ENCODE measurements at regions not wholly inside any gene's neighbourhood (a gene's known extent, or its start where the extent isn't known, plus 50 kb on each side); places are given as distances from the start of the nearest gene placed in this dataset.

- WGBS (ENCODE audit: extremely low coverage, insufficient read length, low lambda C conversion rate), result no CpG with 5 or more reads among the region's 4 CpGs
- Histone ChIP-seq H3K9ac (ENCODE audit: extremely low read depth, insufficient read length, low read length) (no peak overlapping the region), H4K8ac (replicated peaks; ENCODE audit: insufficient read length, low read depth, low read length) (no peak overlapping the region)
These were observed 431.6 kb upstream of the C9orf72 start for GRCh38 chr9:28004900-28005299.

More at GRCh38 chr9:28004900-28005299, 431.6 kb upstream of the C9orf72 start:
- Histone ChIP-seq H2AFZ (ENCODE audit: low read length) (no peak overlapping the region), H3K23me2 (ENCODE audit: insufficient read length, low read depth, low read length, poor library complexity, severe bottlenecking) (no peaks in the 10 kb centered on the region), H3K4me1 (ENCODE audit: insufficient read depth, low read length) (peaks cover 3% of the 10 kb centered on the region; the same call in 1 of the 2 replicates), H3K18ac (ENCODE audit: insufficient read length, low read depth, low read length) (no peak overlapping the region), H3K23ac (ENCODE audit: insufficient read length, low read depth, low read length) (no peak overlapping the region), H2BK12ac (ENCODE audit: insufficient read length, low read depth, low read length) (no peak overlapping the region), H3T11ph (ENCODE audit: low read length) (no peak overlapping the region), H2BK15ac (ENCODE audit: low read depth, low read length) (no peak overlapping the region), H2BK5ac (ENCODE audit: insufficient read length, low read length) (no peak overlapping the region), H3K27ac (ENCODE audit: insufficient read length, low read depth, low read length) (no peak overlapping the region), H3K9me3 (ENCODE audit: control insufficient read depth, low read depth, low read length) (no peaks in the 10 kb centered on the region), H3K79me2 (ENCODE audit: insufficient read depth, low read length) (no peaks in the 10 kb centered on the region), H3K4ac (ENCODE audit: low read depth, low read length) (no peak overlapping the region), H4K20me1 (ENCODE audit: control insufficient read depth, insufficient read depth, insufficient read length) (no peaks in the 10 kb centered on the region), H3K14ac (ENCODE audit: insufficient read depth, low read length) (no peak overlapping the region), H2BK20ac (ENCODE audit: low read depth, low read length, poor library complexity, severe bottlenecking) (no peak overlapping the region), H2BK120ac (ENCODE audit: low read depth, low read length, poor library complexity, severe bottlenecking) (no peak overlapping the region), H3K56ac (ENCODE audit: insufficient read length, low read depth, low read length) (no peak overlapping the region), H4K5ac (ENCODE audit: insufficient read length, low read depth, low read length) (no peak overlapping the region), H3K27me3 (ENCODE audit: insufficient read depth, low read length) (no peaks in the 10 kb centered on the region), H4K91ac (ENCODE audit: insufficient read length, low read depth, low read length) (no peak overlapping the region), H3K4me2 (ENCODE audit: insufficient read depth, insufficient read length, low read length) (no peak overlapping the region), H2AK5ac (ENCODE audit: insufficient read length, low read length) (no peak overlapping the region), H3K79me1 (ENCODE audit: insufficient read depth, low read depth, low read length, poor library complexity, severe bottlenecking) (no peaks in the 10 kb centered on the region)
- Mint-ChIP-seq H3K27me3 (ENCODE audit: low read depth) (no peaks in the 10 kb centered on the region), H3K4me1 (peaks cover 15 to 20% of the 10 kb centered on the region in 2 experiments), H3K36me3 (ENCODE audit: insufficient read depth in 1 of 3, low read depth in 3 of 3) (no peaks in the 10 kb centered on the region), H3K9me3 (peaks cover 0 to 2% of the 10 kb centered on the region in 2 experiments; a peak in 1 of 5 replicates), H3K4me3 (no peak overlapping the region), H3K27ac (no peak overlapping the region)
- TF ChIP-seq CTCF (conservative IDR thresholded peaks at IDR 0.05), result no peak
- no peak for DNase-seq

Measured in H9 (cell line).